HUES64 (cell line): ENCODE measurements at regions not wholly inside any gene's neighbourhood (a gene's known extent, or its start where the extent isn't known, plus 50 kb on each side); places are given as distances from the start of the nearest gene placed in this dataset.

Experiments used
- H3K27ac ChIP-seq: 2 replicates; pipeline ENCODE4 v1.7.0; 2013; ENCODE audit warnings: low read depth, low read length, inconsistent platforms
- H3K27me3 ChIP-seq: 2 replicates; pipeline ENCODE4 v1.6.1; 2013; ENCODE audit warnings: mild to moderate bottlenecking, low read length; ENCODE audit not compliant: insufficient read depth
- H3K36me3 ChIP-seq: 2 replicates; pipeline ENCODE4 v1.6.1; 2013; ENCODE audit warnings: mild to moderate bottlenecking, low read length; ENCODE audit not compliant: insufficient read depth
- H3K4me1 ChIP-seq: 2 replicates; pipeline ENCODE4 v1.6.1; 2013; ENCODE audit warnings: mild to moderate bottlenecking, low read length, moderate library complexity; ENCODE audit not compliant: insufficient read depth
- H3K4me3 ChIP-seq: 2 replicates; pipeline ENCODE4 v1.5.1; 2013; ENCODE audit warnings: mild to moderate bottlenecking, low read length, moderate library complexity
- H3K9ac ChIP-seq: 2 replicates; pipeline ENCODE4 v1.6.1; 2013; ENCODE audit warnings: mild to moderate bottlenecking, low read depth, low read length
- H3K9me3 ChIP-seq: 2 replicates; pipeline ENCODE4 v1.6.1; 2013; ENCODE audit warnings: low read depth, low read length; ENCODE audit not compliant: insufficient read depth
- WGBS: fragments of 150-250, 120-280 bp; methylation state at CpG from one replicate; pipeline ENCODE4 v1.1.7; 2013; ENCODE audit warnings: missing lambda C conversion rate; 5-methylcytosine and 5-hydroxymethylcytosine counted together

- Histone ChIP-seq H3K36me3 (no peaks in the 10 kb centered on the region), H3K4me3 (no peak overlapping the region), H3K4me1 (no peaks in the 10 kb centered on the region), H3K9me3 (no peaks in the 10 kb centered on the region), H3K9ac (no peak overlapping the region), H3K27ac (no peak overlapping the region), H3K27me3 (no peaks in the 10 kb centered on the region)
- 94% methylated on average over 1 of the region's 1 CpG for WGBS
Measured at GRCh38 chr11:57082125-57082524, 93.4 kb downstream of the OR5AK2 start.

GRCh38 chr11:57083641-57084385 lies 95.1 kb downstream of the OR5AK2 start:
- 90% methylated on average over 2 of the region's 2 CpGs for WGBS
- Histone ChIP-seq H3K4me1 (no peaks in the 10 kb centered on the region), H3K27me3 (no peaks in the 10 kb centered on the region), H3K36me3 (no peaks in the 10 kb centered on the region), H3K27ac (no peak overlapping the region), H3K9me3 (no peaks in the 10 kb centered on the region), H3K9ac (no peak overlapping the region), H3K4me3 (no peak overlapping the region)

- no peaks in the 10 kb centered on the region for H3K9me3 ChIP-seq
- H3K4me1 ChIP-seq: no peaks in the 10 kb centered on the region
- H3K27ac ChIP-seq: no peak overlapping the region
- H3K27me3 ChIP-seq: no peaks in the 10 kb centered on the region
- WGBS: no CpG with 5 or more reads among the region's 1 CpG
- no peak overlapping the region for H3K4me3 ChIP-seq
- H3K36me3 ChIP-seq: no peaks in the 10 kb centered on the region
- H3K9ac ChIP-seq: no peak overlapping the region
Measured at GRCh38 chr11:57085611-57086010, 96.1 kb upstream of the LRRC55 start.

GRCh38 chr11:57087991-57088390 lies 93.8 kb upstream of the LRRC55 start:
- Histone ChIP-seq H3K27ac (no peak overlapping the region), H3K4me3 (no peak overlapping the region), H3K27me3 (no peaks in the 10 kb centered on the region), H3K36me3 (no peaks in the 10 kb centered on the region), H3K4me1 (no peaks in the 10 kb centered on the region), H3K9ac (no peak overlapping the region), H3K9me3 (no peaks in the 10 kb centered on the region)
- WGBS: 91% methylated on average over 1 of the region's 1 CpG

- Histone ChIP-seq H3K27ac (no peak overlapping the region), H3K36me3 (no peaks in the 10 kb centered on the region), H3K9ac (no peak overlapping the region), H3K27me3 (no peaks in the 10 kb centered on the region), H3K4me3 (no peak overlapping the region), H3K4me1 (no peaks in the 10 kb centered on the region), H3K9me3 (no peaks in the 10 kb centered on the region)
- WGBS: 93% methylated on average over 9 of the region's 9 CpGs
Measured at GRCh38 chr11:57092028-57092698, 89.6 kb upstream of the LRRC55 start.

GRCh38 chr11:57094181-57094935 lies 87.4 kb upstream of the LRRC55 start:
- H3K9me3 ChIP-seq: no peaks in the 10 kb centered on the region
- no peaks in the 10 kb centered on the region for H3K4me1 ChIP-seq
- no peaks in the 10 kb centered on the region for H3K36me3 ChIP-seq
- H3K4me3 ChIP-seq: no peak overlapping the region
- WGBS: 95% methylated on average over 1 of the region's 1 CpG
- H3K27ac ChIP-seq: no peak overlapping the region
- H3K27me3 ChIP-seq: no peaks in the 10 kb centered on the region
- H3K9ac ChIP-seq: no peak overlapping the region

- Histone ChIP-seq H3K9me3 (no peaks in the 10 kb centered on the region), H3K27me3 (no peaks in the 10 kb centered on the region), H3K36me3 (no peaks in the 10 kb centered on the region), H3K9ac (no peak overlapping the region), H3K4me3 (no peak overlapping the region), H3K27ac (no peak overlapping the region), H3K4me1 (no peaks in the 10 kb centered on the region)
- WGBS: 91% methylated on average over 3 of the region's 3 CpGs
Measured at GRCh38 chr11:57095417-57095816, 86.3 kb upstream of the LRRC55 start.

- no peaks in the 10 kb centered on the region for H3K4me1 ChIP-seq
- H3K4me3 ChIP-seq: no peak overlapping the region
- no peaks in the 10 kb centered on the region for H3K36me3 ChIP-seq
- H3K9me3 ChIP-seq: no peaks in the 10 kb centered on the region
- 95% methylated on average over 2 of the region's 3 CpGs for WGBS
- no peak overlapping the region for H3K9ac ChIP-seq
- no peak overlapping the region for H3K27ac ChIP-seq
- H3K27me3 ChIP-seq: no peaks in the 10 kb centered on the region
Measured at GRCh38 chr11:57095896-57096295, 85.9 kb upstream of the LRRC55 start.

GRCh38 chr11:57097149-57097548 lies 84.6 kb upstream of the LRRC55 start:
- Histone ChIP-seq H3K36me3 (no peaks in the 10 kb centered on the region), H3K4me3 (no peak overlapping the region), H3K27ac (no peak overlapping the region), H3K9ac (no peak overlapping the region), H3K9me3 (no peaks in the 10 kb centered on the region), H3K4me1 (no peaks in the 10 kb centered on the region), H3K27me3 (no peaks in the 10 kb centered on the region)
- WGBS: 92% methylated on average over 2 of the region's 2 CpGs

- Histone ChIP-seq H3K9ac (no peak overlapping the region), H3K4me1 (no peaks in the 10 kb centered on the region), H3K36me3 (no peaks in the 10 kb centered on the region), H3K4me3 (no peak overlapping the region), H3K9me3 (no peaks in the 10 kb centered on the region), H3K27me3 (no peaks in the 10 kb centered on the region), H3K27ac (no peak overlapping the region)
- 100% methylated on average over 2 of the region's 2 CpGs for WGBS
Measured at GRCh38 chr11:57098191-57098590, 83.6 kb upstream of the LRRC55 start.

GRCh38 chr11:57100638-57101331 lies 81.0 kb upstream of the LRRC55 start:
- H3K9me3 ChIP-seq: no peaks in the 10 kb centered on the region
- no peak overlapping the region for H3K4me3 ChIP-seq
- H3K36me3 ChIP-seq: no peaks in the 10 kb centered on the region
- no peak overlapping the region for H3K9ac ChIP-seq
- no peaks in the 10 kb centered on the region for H3K4me1 ChIP-seq
- no peak overlapping the region for H3K27ac ChIP-seq
- H3K27me3 ChIP-seq: no peaks in the 10 kb centered on the region
- 86% methylated on average over 5 of the region's 5 CpGs for WGBS
